ENCODE measurements at regions not wholly inside any gene's neighbourhood (a gene's known extent, or its start where the extent isn't known, plus 50 kb on each side); places are given as distances from the start of the nearest gene placed in this dataset.

DNA sequence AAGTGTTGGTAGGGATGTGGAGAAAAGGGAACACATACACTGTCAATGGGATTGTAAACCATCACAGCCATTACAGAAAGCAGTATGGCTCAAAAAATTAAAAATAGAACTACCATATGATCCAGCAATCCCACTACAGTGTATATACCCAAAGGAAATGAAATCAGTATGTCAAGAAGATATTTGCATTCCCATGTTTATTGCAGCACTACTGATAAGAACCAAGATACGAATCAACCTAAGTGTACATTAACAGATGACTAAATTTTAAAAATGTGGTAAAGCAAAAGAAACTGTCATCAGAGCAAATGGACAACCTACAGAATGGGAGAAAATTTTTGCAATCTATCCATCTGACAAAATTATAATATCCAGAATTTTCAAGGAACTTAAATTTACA is 290.4 kb downstream of the IPMK start:
- TF ChIP-seq CTCF (IDR thresholded peaks at IDR 0.05), result no peak
- TF ChIP-seq POLR2A (IDR thresholded peaks at IDR 0.05), result no peak
- TF ChIP-seq POLR2AphosphoS5 (IDR thresholded peaks at IDR 0.05), result no peak
- TF ChIP-seq EP300 (IDR thresholded peaks at IDR 0.05), result no peak

All from stomach (tissue), 4 donors.